Keratinocyte (primary cell): ENCODE measurements at regions not wholly inside any gene's neighbourhood (a gene's known extent, or its start where the extent isn't known, plus 50 kb on each side); places are given as distances from the start of the nearest gene placed in this dataset.

Experiments
- DNase-seq: peaks from one replicate; pipeline ENCODE4 v3.0.0-alpha.2; 2011; ENCODE audit warnings: low read depth, missing footprints, low spot score
- FAIRE-seq: peaks from 2 replicates; lab custom pipeline; 2011; peaks lifted over from hg19 to GRCh38; lab: Jason Lieb, UNC
- H2AFZ ChIP-seq: 2 replicates; pipeline ENCODE4 v1.6.0; 2012; ENCODE audit warnings: low read length, control low read depth, inconsistent platforms; ENCODE audit not compliant: control insufficient read depth
- H3K27ac ChIP-seq: 2 replicates; pipeline ENCODE4 v1.5.1; 2011; ENCODE audit warnings: low read length; ENCODE audit not compliant: control insufficient read depth, insufficient read depth
- H3K27me3 ChIP-seq: 3 replicates; pipeline ENCODE4 v1.6.0; 2011; ENCODE audit warnings: low read length; ENCODE audit not compliant: control insufficient read depth, insufficient read depth; ENCODE audit errors: extremely low read depth
- H3K36me3 ChIP-seq, 2 experiments: 2 replicates in 1 of 2; 3 replicates in 1 of 2; pipeline ENCODE4 v1.5.1; 2011; ENCODE audit warnings: low read length in 2 of 2, mild to moderate bottlenecking in 1 of 2; ENCODE audit not compliant: control insufficient read depth in 2 of 2, insufficient read depth in 2 of 2; ENCODE audit errors: extremely low read depth in 1 of 2
- H3K4me1 ChIP-seq: 3 replicates; pipeline ENCODE4 v1.5.1; 2011; ENCODE audit warnings: low read length; ENCODE audit not compliant: control insufficient read depth, insufficient read depth; ENCODE audit errors: extremely low read depth
- H3K4me2 ChIP-seq: 3 replicates; pipeline ENCODE4 v1.6.0; 2011; ENCODE audit warnings: low read depth, low read length; ENCODE audit not compliant: control insufficient read depth, insufficient read depth; ENCODE audit errors: extremely low read depth
- H3K4me3 ChIP-seq, 3 experiments: fragments of 200-600 bp in 1 of 3; sonication (generic) in 1 of 3; 2 replicates in 2 of 3; 3 replicates in 1 of 3; pipeline ENCODE4 v1.5.1; 2011 to 2016; ENCODE audit warnings: low read length in 3 of 3, mild to moderate bottlenecking in 3 of 3, control low read depth in 2 of 3, inconsistent platforms in 1 of 3, low read depth in 1 of 3, mixed read lengths in 1 of 3, mixed run types in 1 of 3, moderate library complexity in 1 of 3; ENCODE audit not compliant: control insufficient read depth in 2 of 3, insufficient read depth in 2 of 3; ENCODE audit errors: extremely low read depth in 1 of 3
- H3K79me2 ChIP-seq: 2 replicates; pipeline ENCODE4 v1.6.0; 2012; ENCODE audit warnings: low read length; ENCODE audit not compliant: control insufficient read depth, insufficient read depth
- H3K9ac ChIP-seq: 3 replicates; pipeline ENCODE4 v1.6.0; 2011; ENCODE audit warnings: low read length; ENCODE audit not compliant: control insufficient read depth, insufficient read depth; ENCODE audit errors: extremely low read depth
- H3K9me1 ChIP-seq: 3 replicates; pipeline ENCODE4 v1.6.0; 2011; ENCODE audit warnings: low read length; ENCODE audit not compliant: control insufficient read depth, insufficient read depth; ENCODE audit errors: extremely low read depth
- H3K9me3 ChIP-seq: 2 replicates; pipeline ENCODE4 v1.5.1; 2012; ENCODE audit warnings: low read depth, low read length; ENCODE audit not compliant: control insufficient read depth
- H4K20me1 ChIP-seq: 3 replicates; pipeline ENCODE4 v1.6.0; 2011; ENCODE audit warnings: low read length; ENCODE audit not compliant: control insufficient read depth, insufficient read depth; ENCODE audit errors: extremely low read depth
- CTCF ChIP-seq, 3 experiments: IDR thresholded peaks in 1 of 3; conservative IDR thresholded peaks in 1 of 3; optimal IDR thresholded peaks in 1 of 3; 2 replicates in 2 of 3; 3 replicates in 1 of 3; pipeline versions ENCODE3 to v1.5.1; 2011; ENCODE audit warnings: low read length in 3 of 3, mild to moderate bottlenecking in 3 of 3, moderate library complexity in 2 of 3, control low read depth in 1 of 3, inconsistent platforms in 1 of 3; ENCODE audit not compliant: insufficient read depth in 2 of 3; ENCODE audit errors: extremely low read depth in 1 of 3
- EZH2 ChIP-seq: IDR thresholded peaks from one replicate; pipeline ENCODE4 v1.6.1; 2012; ENCODE audit warnings: inconsistent platforms, mild to moderate bottlenecking, low read length, moderate library complexity
- dilution Hi-C: fragments of 300-500 bp; cut with MboI; formaldehyde crosslinking; loops from one replicate; pipeline ENCODE4 v1.7.0; 2020; ENCODE audit warnings: low sequenced_read_pairs; ENCODE audit not compliant: extremely low pct_ligation_motif_present

GRCh38 chr1:198929111-198929604 is 290.3 kb downstream of the PTPRC start:
- Histone ChIP-seq H3K4me2 (no peak overlapping the region), H3K9me3 (no peaks in the 10 kb centered on the region), H3K27me3 (no peaks in the 10 kb centered on the region), H2AFZ (no peak overlapping the region), H3K9me1 (no peaks in the 10 kb centered on the region), H3K36me3 (no peaks in the 10 kb centered on the region), H3K79me2 (peaks cover 86% of the 10 kb centered on the region), H3K27ac (no peak overlapping the region), H4K20me1 (no peaks in the 10 kb centered on the region), H3K4me3 (no peak overlapping the region), H3K4me1 (peaks cover 25% of the 10 kb centered on the region), H3K9ac (no peak overlapping the region)
- TF ChIP-seq EZH2 (no peak), CTCF (optimal IDR thresholded peaks at IDR 0.05 in 1 of 3, IDR thresholded peaks at IDR 0.05 in 1 of 3, conservative IDR thresholded peaks at IDR 0.05 in 1 of 3; ENCODE audit: extremely low read depth in 1 of 3, insufficient read depth in 2 of 3, low read length in 3 of 3) (no peak)
- no peak for FAIRE-seq
- DNase-seq = no peak
- dilution Hi-C loops = no loop called here

- no peaks in the 10 kb centered on the region for H4K20me1 ChIP-seq
- peaks cover 86% of the 10 kb centered on the region for H3K79me2 ChIP-seq
- peak overlapping the region; percentile 78 for H3K4me2 ChIP-seq
- no peaks in the 10 kb centered on the region for H3K27me3 ChIP-seq
- no peaks in the 10 kb centered on the region for H3K9me3 ChIP-seq
- peak overlapping the region; percentile 19 for H3K9ac ChIP-seq
- H3K9me1 ChIP-seq = no peaks in the 10 kb centered on the region
- DNase-seq (no peak), FAIRE-seq (peak; percentile 17)
- H3K36me3 ChIP-seq = no peaks in the 10 kb centered on the region
- no peak for TF ChIP-seq EZH2
- TF ChIP-seq CTCF (optimal IDR thresholded peaks at IDR 0.05 in 1 of 3, IDR thresholded peaks at IDR 0.05 in 1 of 3, conservative IDR thresholded peaks at IDR 0.05 in 1 of 3; ENCODE audit: extremely low read depth in 1 of 3, insufficient read depth in 2 of 3, low read length in 3 of 3) = no peak
- dilution Hi-C loops = no loop called here
- H2AFZ ChIP-seq = peak overlapping the region; percentile 41
- H3K27ac ChIP-seq = peak overlapping the region; percentile 47
- H3K4me1 ChIP-seq = peaks cover 25% of the 10 kb centered on the region
- H3K4me3 ChIP-seq = peak overlapping the region in 2 of 3 experiments; percentile 9 to 31
Observed at GRCh38 chr1:198929961-198930599, 291.2 kb downstream of the PTPRC start.
